Transverse colon (tissue), 4 donors: ENCODE measurements at regions not wholly inside any gene's neighbourhood (a gene's known extent, or its start where the extent isn't known, plus 50 kb on each side); places are given as distances from the start of the nearest gene placed in this dataset.

Experiments used
- EP300 ChIP-seq: sonication (generic); formaldehyde crosslinking; IDR thresholded peaks from one replicate; pipeline ENCODE4 v1.6.1; 2017; ENCODE audit warnings: antibody characterized with exemption, low read depth
- POLR2A ChIP-seq: fragments of 450-650 bp; IDR thresholded peaks from one replicate; pipeline ENCODE4 v1.6.1; 2016; ENCODE audit warnings: antibody characterized with exemption, mild to moderate bottlenecking, moderate library complexity
- POLR2AphosphoS5 ChIP-seq, 3 donors: sonication (generic); formaldehyde crosslinking; IDR thresholded peaks; one replicate each; pipeline ENCODE4 v1.6.1; 2016; ENCODE audit warnings: antibody characterized with exemption in 3 of 3
- TF ChIP-seq, protein P1 (sequence below), 5 experiments: fragments of 200-600 bp in 3 of 5; fragments of 450-650 bp in 2 of 5; sonication (generic) in 3 of 5; IDR thresholded peaks; 1 replicate in 2 of 5; 2 replicates in 3 of 5; pipeline ENCODE4 v1.5.1; 2016 to 2017; ENCODE audit warnings: antibody characterized with exemption in 5 of 5, inconsistent platforms in 3 of 5, mild to moderate bottlenecking in 2 of 5, moderate library complexity in 1 of 5

DNA sequence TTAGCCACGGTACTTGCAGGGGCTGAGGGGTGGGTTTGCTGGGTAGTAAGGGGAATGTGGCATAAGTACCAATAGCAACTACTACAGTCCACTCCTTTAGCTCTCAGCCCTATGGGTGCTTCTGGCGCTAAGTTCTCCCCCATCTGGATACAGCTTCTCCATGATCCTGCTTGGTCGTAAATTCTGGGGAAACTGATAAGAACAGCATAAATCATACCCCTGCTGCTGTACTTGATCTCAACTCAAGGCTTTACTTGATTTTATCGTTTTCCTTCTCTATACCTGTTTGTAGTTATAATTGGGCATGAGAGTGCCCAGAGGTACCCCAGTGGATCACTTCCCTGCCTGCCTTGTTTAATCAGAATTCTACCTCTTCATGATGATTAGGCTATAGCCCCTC, 331.4 kb downstream of the PMP22 start:
- TF ChIP-seq EP300 (no peak), POLR2AphosphoS5 (IDR thresholded peaks at IDR 0.05) (no peak), POLR2A (no peak)
- TF ChIP-seq, protein P1, sequence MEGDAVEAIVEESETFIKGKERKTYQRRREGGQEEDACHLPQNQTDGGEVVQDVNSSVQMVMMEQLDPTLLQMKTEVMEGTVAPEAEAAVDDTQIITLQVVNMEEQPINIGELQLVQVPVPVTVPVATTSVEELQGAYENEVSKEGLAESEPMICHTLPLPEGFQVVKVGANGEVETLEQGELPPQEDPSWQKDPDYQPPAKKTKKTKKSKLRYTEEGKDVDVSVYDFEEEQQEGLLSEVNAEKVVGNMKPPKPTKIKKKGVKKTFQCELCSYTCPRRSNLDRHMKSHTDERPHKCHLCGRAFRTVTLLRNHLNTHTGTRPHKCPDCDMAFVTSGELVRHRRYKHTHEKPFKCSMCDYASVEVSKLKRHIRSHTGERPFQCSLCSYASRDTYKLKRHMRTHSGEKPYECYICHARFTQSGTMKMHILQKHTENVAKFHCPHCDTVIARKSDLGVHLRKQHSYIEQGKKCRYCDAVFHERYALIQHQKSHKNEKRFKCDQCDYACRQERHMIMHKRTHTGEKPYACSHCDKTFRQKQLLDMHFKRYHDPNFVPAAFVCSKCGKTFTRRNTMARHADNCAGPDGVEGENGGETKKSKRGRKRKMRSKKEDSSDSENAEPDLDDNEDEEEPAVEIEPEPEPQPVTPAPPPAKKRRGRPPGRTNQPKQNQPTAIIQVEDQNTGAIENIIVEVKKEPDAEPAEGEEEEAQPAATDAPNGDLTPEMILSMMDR (IDR thresholded peaks at IDR 0.05), result no peak
